HG03378 (cell line): ENCODE measurements at regions not wholly inside any gene's neighbourhood (a gene's known extent, or its start where the extent isn't known, plus 50 kb on each side); places are given as distances from the start of the nearest gene placed in this dataset.

Source experiments
- ATAC-seq: cut with Tn5 transposase; IDR thresholded peaks from one replicate; pipeline ENCODE4 v1.9.1; 2021; ENCODE audit warnings: mild to moderate bottlenecking, moderate library complexity; ENCODE audit not compliant: unreplicated experiment

- no peak for ATAC-seq
Observed at GRCh38 chr9:108217431-108218349, 638.1 kb downstream of the ACTL7B start.

- ATAC-seq, result no peak
Observed at GRCh38 chr9:108213511-108213910, 642.3 kb downstream of the ACTL7B start.

DNA sequence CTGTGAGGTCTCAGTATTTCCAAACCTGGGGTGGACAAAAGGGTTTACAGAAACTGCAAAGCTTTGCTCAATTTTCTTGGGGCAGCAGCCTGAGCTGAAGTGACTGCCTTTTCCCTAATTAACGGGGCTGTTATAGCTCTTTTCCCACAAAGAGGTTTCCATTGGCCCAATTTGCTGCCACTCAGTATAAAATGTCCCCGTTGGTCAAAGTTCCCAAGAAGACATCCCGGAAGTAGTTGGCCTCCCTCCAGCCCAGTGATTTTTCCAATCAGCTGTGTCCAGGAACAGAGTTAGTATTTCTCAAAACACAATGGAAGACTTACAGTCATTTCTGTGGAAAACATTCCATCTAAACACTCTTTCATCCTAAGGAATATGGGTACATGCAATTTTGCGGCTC is 643.6 kb downstream of the ACTL7B start:
- ATAC-seq, result no peak

- ATAC-seq, result no peak
Observed at GRCh38 chr9:108211411-108211955, 644.3 kb downstream of the ACTL7B start.

GRCh38 chr9:108209132-108209685 is 646.6 kb downstream of the ACTL7B start:
- no peak for ATAC-seq

- no peak for ATAC-seq
Observed at GRCh38 chr9:108207561-108208165, 648.1 kb downstream of the ACTL7B start.

- ATAC-seq, result no peak
Observed at GRCh38 chr9:108205276-108205675, 650.5 kb downstream of the ACTL7B start.

DNA sequence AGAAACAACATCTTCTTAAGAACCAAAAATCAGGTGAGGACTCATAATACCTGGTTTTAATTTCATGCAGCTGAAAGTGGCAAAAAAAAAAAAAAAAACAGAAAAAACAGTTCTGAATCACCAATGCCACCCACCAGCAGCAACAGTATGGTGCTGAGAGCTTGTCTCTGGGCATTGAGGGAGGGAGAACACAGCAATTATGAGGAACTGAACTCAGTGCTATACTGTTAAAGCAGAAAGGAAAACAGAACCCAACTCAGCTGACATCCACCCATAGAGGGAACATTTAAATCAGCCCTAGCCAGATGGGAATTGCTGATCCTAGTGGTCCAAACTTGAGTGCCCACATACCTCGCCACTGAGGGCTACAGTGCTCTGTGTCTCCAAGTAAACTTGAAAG is 657.9 kb downstream of the ACTL7B start:
- ATAC-seq, result no peak

DNA sequence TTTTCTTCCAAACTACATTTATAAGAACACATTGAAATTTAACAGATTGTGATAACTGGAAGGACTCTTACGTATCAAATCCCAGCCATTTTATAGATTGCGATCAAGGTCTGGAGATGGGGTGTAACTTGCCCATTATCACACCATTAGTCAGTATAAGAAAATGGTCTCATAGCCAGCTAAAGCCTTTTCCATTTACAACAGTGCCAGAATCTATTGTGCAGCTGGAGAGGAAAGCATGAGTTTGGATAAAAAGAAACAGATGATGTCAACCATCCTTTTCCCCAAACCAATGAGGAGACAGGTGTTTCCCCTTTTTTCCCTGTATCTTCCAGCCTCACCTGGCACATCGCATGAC is 658.8 kb downstream of the ACTL7B start:
- ATAC-seq, result no peak

DNA sequence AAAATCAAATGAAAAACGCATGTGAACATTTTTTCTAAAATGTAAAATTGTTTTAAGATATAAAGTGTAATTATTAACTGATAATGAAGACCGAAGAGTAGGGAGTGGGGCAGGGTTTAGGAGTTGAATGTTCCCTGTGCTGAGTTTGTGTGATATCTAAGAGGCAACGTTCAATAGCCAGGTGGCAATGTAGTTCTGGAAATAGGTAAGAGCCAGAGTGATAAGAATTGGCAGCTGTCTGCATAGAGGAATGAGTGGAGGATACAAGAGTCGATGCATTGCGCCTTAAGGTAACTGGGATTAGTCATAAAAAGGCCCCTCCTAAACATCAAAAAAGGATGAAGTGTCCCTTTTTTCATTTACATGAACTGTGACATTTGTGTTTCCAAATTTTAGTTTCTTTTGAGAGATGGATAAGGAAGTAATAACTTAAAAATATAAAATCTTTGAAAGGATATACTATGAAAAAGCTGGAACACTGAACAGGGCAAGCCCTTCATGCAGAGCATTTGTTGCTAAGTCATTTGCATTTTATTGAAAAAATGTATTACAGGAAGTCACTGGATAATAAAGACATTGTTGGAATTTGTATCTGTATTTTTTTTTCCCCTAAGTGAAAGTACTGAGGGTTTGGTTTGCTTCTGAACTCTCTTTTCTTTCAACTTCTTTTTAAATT is 659.3 kb downstream of the ACTL7B start:
- ATAC-seq, result no peak

GRCh38 chr9:108194154-108194553 is 661.6 kb downstream of the ACTL7B start:
- no peak for ATAC-seq

GRCh38 chr9:108193026-108193710 is 662.6 kb downstream of the ACTL7B start:
- no peak for ATAC-seq

DNA sequence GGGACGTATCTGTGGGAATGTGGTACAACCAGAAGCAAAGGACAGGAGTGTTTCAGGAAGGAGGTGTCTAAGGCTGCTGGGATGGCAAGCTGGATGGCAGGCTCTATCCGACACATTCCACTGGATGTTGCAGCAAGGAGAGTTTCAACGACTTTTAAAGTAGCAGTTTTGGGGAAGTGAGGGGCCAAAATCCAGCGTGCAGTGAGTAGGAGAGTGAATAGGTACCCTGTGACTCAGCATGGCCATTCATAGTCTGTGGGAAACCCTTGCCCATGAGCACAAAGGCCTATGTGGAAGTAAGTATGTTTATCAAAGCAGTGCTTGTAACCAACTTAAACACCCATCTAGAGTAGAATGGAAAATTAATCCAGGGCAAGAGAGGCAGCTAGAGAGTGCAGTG is 664.7 kb downstream of the ACTL7B start:
- no peak for ATAC-seq

DNA sequence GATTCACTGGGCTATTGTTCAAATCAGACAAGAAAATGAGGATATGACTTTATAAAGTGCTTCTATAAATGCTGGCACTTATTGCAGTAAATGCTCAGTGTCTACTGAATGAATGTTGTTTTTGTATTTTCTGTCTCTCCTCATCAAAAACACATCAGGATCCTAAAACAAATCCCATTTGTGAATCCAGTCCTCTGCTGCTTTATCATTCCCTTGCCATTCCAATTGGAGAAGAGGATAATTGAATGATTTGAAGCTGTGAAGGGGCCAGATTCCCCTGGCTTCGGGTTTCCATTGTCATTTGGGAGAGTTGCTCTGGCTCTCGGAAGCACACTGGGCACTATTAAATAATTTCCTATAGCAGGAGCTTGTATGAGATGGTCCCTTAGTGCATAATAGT is 666.8 kb downstream of the ACTL7B start:
- no peak for ATAC-seq

DNA sequence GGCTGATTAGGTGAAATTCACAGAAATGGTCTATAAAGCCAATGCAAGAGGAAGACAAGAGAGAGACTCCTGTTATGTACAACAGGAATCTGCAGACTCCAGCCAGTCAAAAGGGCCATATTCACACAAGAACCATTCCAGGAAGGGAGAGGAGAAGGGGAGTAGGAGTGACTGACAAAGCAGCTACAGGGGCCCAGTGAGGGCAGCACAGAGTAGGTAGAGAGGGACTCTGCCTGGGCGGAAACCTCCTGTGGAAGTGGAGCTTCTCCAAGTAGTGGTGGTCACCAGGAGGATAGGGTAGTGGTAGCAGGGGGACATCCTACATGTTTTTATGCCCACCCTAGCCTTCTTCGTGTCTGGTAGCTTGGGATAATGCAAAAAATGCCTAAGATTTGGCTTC is 667.3 kb downstream of the ACTL7B start:
- ATAC-seq, result no peak

DNA sequence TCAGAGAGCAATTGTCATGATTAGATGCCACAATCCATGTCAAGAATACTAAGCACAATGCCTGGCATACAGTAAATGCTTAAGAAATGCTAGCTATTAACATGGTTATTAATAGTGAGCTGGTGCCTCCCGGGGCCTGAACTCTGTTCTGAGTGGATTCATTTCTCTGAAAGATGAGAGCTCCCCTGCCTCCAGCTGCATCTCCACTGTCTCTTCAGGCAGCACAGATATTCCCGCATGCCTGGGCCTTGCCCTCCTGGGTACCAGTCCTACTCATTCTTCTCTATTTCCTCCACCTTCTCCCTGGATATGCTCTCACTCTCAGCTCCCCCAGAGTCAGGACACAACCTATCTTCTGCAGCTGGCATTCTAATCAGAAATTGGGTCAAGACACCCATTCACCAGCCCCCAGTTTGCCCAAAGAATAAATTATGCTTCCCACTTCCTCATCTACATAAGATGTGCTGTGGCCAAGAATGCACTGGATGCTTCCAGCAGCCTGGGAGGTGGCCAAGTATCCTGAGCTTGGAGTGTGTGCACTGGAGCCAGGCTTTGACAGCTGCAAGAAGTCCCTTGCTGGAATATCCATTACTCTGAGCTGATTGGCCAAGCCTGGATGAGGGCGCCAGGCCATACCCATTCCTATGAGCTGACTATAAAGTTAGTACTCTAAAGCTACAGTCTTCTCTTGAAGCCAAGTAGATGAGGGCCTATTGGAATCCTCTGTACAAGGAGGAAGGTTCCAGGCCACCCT is 669.0 kb downstream of the ACTL7B start:
- no peak for ATAC-seq

GRCh38 chr9:108185613-108186012 is 670.2 kb downstream of the ACTL7B start:
- ATAC-seq, result no peak

GRCh38 chr9:108184941-108185340 is 670.8 kb downstream of the ACTL7B start:
- ATAC-seq, result no peak

DNA sequence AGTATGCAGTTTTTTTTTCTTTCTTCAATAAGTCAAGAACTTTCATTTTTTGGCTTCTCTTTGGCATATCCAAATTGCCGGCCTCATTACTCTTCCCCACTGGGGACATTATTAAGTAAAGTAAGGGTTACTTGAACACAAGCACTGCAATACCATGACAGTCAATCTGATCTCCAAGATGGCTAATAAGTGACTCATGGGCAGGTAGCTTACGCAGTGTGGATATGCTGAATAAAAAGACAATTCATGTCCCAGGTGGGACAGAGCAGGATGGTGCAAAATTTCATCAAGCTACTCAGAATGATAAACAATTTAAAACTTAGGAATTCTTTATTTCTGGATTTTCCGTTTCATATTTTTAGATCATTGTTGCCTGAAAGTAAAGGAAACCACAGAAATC is 671.8 kb downstream of the ACTL7B start:
- ATAC-seq, result no peak

- ATAC-seq, result peak; percentile 93
Observed at GRCh38 chr9:108182950-108183381, 672.8 kb downstream of the ACTL7B start.
